Neural progenitor cell (in vitro differentiated cells): ENCODE measurements at regions not wholly inside any gene's neighbourhood (a gene's known extent, or its start where the extent isn't known, plus 50 kb on each side); places are given as distances from the start of the nearest gene placed in this dataset.

Experiments
- DNase-seq: peaks from one replicate; pipeline ENCODE4 v3.0.0-alpha.2; 2016; ENCODE audit warnings: low spot score
- H2AFZ ChIP-seq: fragments of 200-600 bp; sonication (generic); replicated peaks from 2 replicates; pipeline ENCODE4 v1.6.1; 2016; ENCODE audit warnings: antibody characterized with exemption
- H3F3A ChIP-seq: fragments of 200-600 bp; sonication (generic); 2 replicates; pipeline ENCODE4 v1.6.1; 2016; ENCODE audit warnings: antibody characterized with exemption, low read depth
- H3K27ac ChIP-seq: fragments of 200-600 bp; sonication (generic); 2 replicates; pipeline ENCODE4 v1.5.1; 2016; ENCODE audit warnings: mild to moderate bottlenecking
- H3K27me3 ChIP-seq: fragments of 200-600 bp; sonication (generic); 2 replicates; pipeline ENCODE4 v1.6.1; 2016; ENCODE audit warnings: mild to moderate bottlenecking, moderate library complexity
- H3K36me3 ChIP-seq: fragments of 200-600 bp; sonication (generic); 2 replicates; pipeline ENCODE4 v1.5.1; 2016
- H3K4me1 ChIP-seq: fragments of 200-600 bp; sonication (generic); 2 replicates; pipeline ENCODE4 v1.6.1; 2016; ENCODE audit warnings: mixed run types
- H3K4me2 ChIP-seq: fragments of 200-600 bp; sonication (generic); 2 replicates; pipeline ENCODE4 v1.6.1; 2016
- H3K4me3 ChIP-seq: fragments of 200-600 bp; sonication (generic); 2 replicates; pipeline ENCODE4 v1.5.1; 2016
- H3K79me2 ChIP-seq: fragments of 200-600 bp; sonication (generic); 2 replicates; pipeline ENCODE4 v1.6.1; 2016; ENCODE audit warnings: low read depth
- H3K9ac ChIP-seq: fragments of 200-600 bp; sonication (generic); 2 replicates; pipeline ENCODE4 v1.6.1; 2016
- H3K9me3 ChIP-seq: fragments of 200-600 bp; sonication (generic); 2 replicates; pipeline ENCODE4 v1.5.1; 2016; ENCODE audit warnings: low read depth
- H4K20me1 ChIP-seq: fragments of 200-600 bp; sonication (generic); 2 replicates; pipeline ENCODE4 v1.6.1; 2016; ENCODE audit warnings: low read depth
- H3K27ac Mint-ChIP-seq: 3 replicates; pipeline ENCODE4 v1.8.0; 2021; ENCODE audit warnings: mixed read lengths
- H3K27me3 Mint-ChIP-seq: 2 replicates; pipeline ENCODE4 v1.8.0; 2022; ENCODE audit warnings: low read depth, mild to moderate bottlenecking, inconsistent platforms, moderate library complexity, mixed read lengths; ENCODE audit not compliant: insufficient read depth
- H3K36me3 Mint-ChIP-seq: 3 replicates; pipeline ENCODE4 v1.8.0; 2021; ENCODE audit warnings: mixed read lengths
- H3K4me1 Mint-ChIP-seq: 3 replicates; pipeline ENCODE4 v1.8.0; 2021; ENCODE audit warnings: mixed read lengths
- H3K4me3 Mint-ChIP-seq: 3 replicates; pipeline ENCODE4 v1.8.0; 2021; ENCODE audit warnings: mild to moderate bottlenecking, moderate library complexity, mixed read lengths
- H3K9me3 Mint-ChIP-seq: 3 replicates; pipeline ENCODE4 v1.8.0; 2020; ENCODE audit warnings: mixed read lengths
- CTCF ChIP-seq: fragments of 200-600 bp; sonication (generic); IDR thresholded peaks from 2 replicates; pipeline ENCODE4 v1.5.1; 2017; ENCODE audit warnings: antibody characterized with exemption, mild to moderate bottlenecking
- EZH2 ChIP-seq: fragments of 200-600 bp; sonication (generic); IDR thresholded peaks from 2 replicates; pipeline ENCODE4 v1.6.1; 2017; ENCODE audit warnings: antibody characterized with exemption, mild to moderate bottlenecking, moderate library complexity
- EZH2phosphoT487 ChIP-seq: fragments of 200-600 bp; sonication (generic); IDR thresholded peaks from 2 replicates; pipeline ENCODE4 v1.6.1; 2017; ENCODE audit warnings: antibody characterized with exemption

- H3K79me2 ChIP-seq: no peaks in the 10 kb centered on the region
- no peak overlapping the region for H3K27ac Mint-ChIP-seq
- H4K20me1 ChIP-seq: no peaks in the 10 kb centered on the region
- peaks cover 23% of the 10 kb centered on the region for H3K4me1 Mint-ChIP-seq
- H3K4me3 ChIP-seq: no peak overlapping the region
- no peaks in the 10 kb centered on the region for H3K9me3 ChIP-seq
- H3F3A ChIP-seq: no peaks in the 10 kb centered on the region
- no peaks in the 10 kb centered on the region for H3K36me3 Mint-ChIP-seq
- H3K9me3 Mint-ChIP-seq: no peaks in the 10 kb centered on the region
- no peaks in the 10 kb centered on the region for H3K27me3 Mint-ChIP-seq
- no peak overlapping the region for H3K4me2 ChIP-seq
- H3K27me3 ChIP-seq: no peaks in the 10 kb centered on the region
- no peak overlapping the region for H3K27ac ChIP-seq
- TF ChIP-seq CTCF (no peak), EZH2phosphoT487 (no peak), EZH2 (no peak)
- no peak overlapping the region for H3K9ac ChIP-seq
- no peak for DNase-seq
- no peak overlapping the region for H2AFZ ChIP-seq
- H3K4me3 Mint-ChIP-seq: no peak overlapping the region
- no peaks in the 10 kb centered on the region for H3K4me1 ChIP-seq
- no peaks in the 10 kb centered on the region for H3K36me3 ChIP-seq
These were observed 1290.3 kb downstream of the XPNPEP1 start for GRCh38 chr10:108633046-108633445.

- H3K36me3 Mint-ChIP-seq: no peaks in the 10 kb centered on the region
- H3K4me1 Mint-ChIP-seq: peaks cover 23% of the 10 kb centered on the region
- Histone ChIP-seq H3K4me1 (no peaks in the 10 kb centered on the region), H3K4me3 (no peak overlapping the region), H3K79me2 (no peaks in the 10 kb centered on the region), H3K4me2 (no peak overlapping the region), H3K36me3 (no peaks in the 10 kb centered on the region), H4K20me1 (no peaks in the 10 kb centered on the region), H3F3A (no peaks in the 10 kb centered on the region), H3K9me3 (no peaks in the 10 kb centered on the region), H3K27ac (no peak overlapping the region), H3K9ac (no peak overlapping the region), H3K27me3 (no peaks in the 10 kb centered on the region), H2AFZ (peak overlapping the region; percentile 70)
- no peak overlapping the region for H3K27ac Mint-ChIP-seq
- H3K27me3 Mint-ChIP-seq: no peaks in the 10 kb centered on the region
- no peak for DNase-seq
- no peaks in the 10 kb centered on the region for H3K9me3 Mint-ChIP-seq
- no peak overlapping the region for H3K4me3 Mint-ChIP-seq
- TF ChIP-seq EZH2phosphoT487: no peak
- no peak for TF ChIP-seq EZH2
- TF ChIP-seq CTCF: no peak
These were observed 1291.2 kb downstream of the XPNPEP1 start for GRCh38 chr10:108632144-108632543.

- Mint-ChIP-seq H3K4me1 (peaks cover 25% of the 10 kb centered on the region), H3K36me3 (no peaks in the 10 kb centered on the region), H3K27me3 (no peaks in the 10 kb centered on the region), H3K9me3 (no peaks in the 10 kb centered on the region), H3K4me3 (no peak overlapping the region), H3K27ac (no peak overlapping the region)
- no peaks in the 10 kb centered on the region for H4K20me1 ChIP-seq
- H3K4me1 ChIP-seq: no peaks in the 10 kb centered on the region
- H3K9me3 ChIP-seq: no peaks in the 10 kb centered on the region
- no peaks in the 10 kb centered on the region for H3K27me3 ChIP-seq
- H3K4me2 ChIP-seq: no peak overlapping the region
- no peak overlapping the region for H3K9ac ChIP-seq
- H3K36me3 ChIP-seq: no peaks in the 10 kb centered on the region
- no peak overlapping the region for H3K27ac ChIP-seq
- H3F3A ChIP-seq: no peaks in the 10 kb centered on the region
- no peak overlapping the region for H2AFZ ChIP-seq
- no peak for DNase-seq
- H3K79me2 ChIP-seq: no peaks in the 10 kb centered on the region
- H3K4me3 ChIP-seq: no peak overlapping the region
- TF ChIP-seq EZH2 (no peak), EZH2phosphoT487 (no peak), CTCF (no peak)
These were observed 1292.0 kb downstream of the XPNPEP1 start for GRCh38 chr10:108631332-108631731.
